Testis (tissue), 2 donors: ENCODE measurements at regions not wholly inside any gene's neighbourhood (a gene's known extent, or its start where the extent isn't known, plus 50 kb on each side); places are given as distances from the start of the nearest gene placed in this dataset.

Experiments
- CTCF ChIP-seq, 3 experiments: fragments of 450-650 bp in 2 of 3; fragments of 200-600 bp in 1 of 3; sonication (generic) in 1 of 3; IDR thresholded peaks; one replicate each; pipeline ENCODE4 v1.5.1; 2016 to 2019; ENCODE audit warnings: antibody characterized with exemption in 3 of 3, mild to moderate bottlenecking in 2 of 3, moderate library complexity in 1 of 3
- POLR2A ChIP-seq: fragments of 450-650 bp; IDR thresholded peaks from one replicate; pipeline ENCODE4 v1.6.1; 2017; ENCODE audit warnings: antibody characterized with exemption, mild to moderate bottlenecking, moderate library complexity

- no peak for TF ChIP-seq CTCF (IDR thresholded peaks at IDR 0.05)
- TF ChIP-seq POLR2A, result no peak
Measured at GRCh38 chr2:122868646-122869275, 1113.3 kb downstream of the TSN start.
